Occipital lobe (tissue), 1 donor: ENCODE measurements at regions not wholly inside any gene's neighbourhood (a gene's known extent, or its start where the extent isn't known, plus 50 kb on each side); places are given as distances from the start of the nearest gene placed in this dataset.
"Not testable (repeated sequence)": the region's sequence is repeated elsewhere in the genome, so short reads cannot be mapped to it uniquely, and the experiment has no call there.

Source experiments
- DNase-seq: peaks from one replicate; lab custom pipeline; 2025; lab: John Stamatoyannopoulos, UW

DNA sequence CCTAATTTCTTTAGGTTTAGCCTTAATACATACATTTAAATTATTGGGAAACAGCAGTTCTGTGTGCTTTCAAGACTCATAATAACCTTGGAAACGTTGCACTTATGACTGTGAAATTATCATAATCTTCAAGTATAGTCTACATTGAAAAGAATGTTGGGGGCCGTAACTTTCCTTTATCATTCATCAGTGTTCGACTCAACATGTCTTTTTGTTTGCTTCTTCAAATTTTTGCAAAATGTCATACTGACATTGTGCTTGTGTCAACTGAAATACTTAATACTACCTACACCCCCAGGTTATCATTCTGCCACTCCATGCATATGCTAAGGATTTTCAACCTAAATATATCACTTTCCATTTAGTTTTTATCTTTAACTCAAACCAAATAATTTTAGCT is 1562.9 kb downstream of the OLFM4 start:
- no peak for DNase-seq

- DNase-seq, result no peak
Measured at GRCh38 chr13:54592201-54592600, 1563.6 kb downstream of the OLFM4 start.

DNA sequence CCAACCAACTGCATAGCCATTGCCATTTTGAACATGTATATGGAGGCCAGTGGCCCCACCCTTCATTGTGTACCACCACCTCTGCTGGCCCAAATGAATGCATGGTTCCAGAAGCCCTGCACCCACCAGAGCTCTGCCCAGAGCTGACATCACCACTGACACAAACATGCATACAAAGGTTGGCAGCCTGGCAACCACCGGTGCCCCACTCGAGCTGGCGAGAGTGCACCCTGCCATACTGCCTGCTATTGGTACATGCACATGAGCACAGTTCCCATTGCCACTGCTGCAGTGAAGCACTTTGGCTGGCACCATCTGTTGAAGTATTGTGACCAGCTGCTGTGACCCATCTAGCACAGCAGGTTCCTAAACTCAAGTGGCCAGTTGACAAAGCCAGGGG is 1564.9 kb downstream of the OLFM4 start:
- DNase-seq, result no peak

DNA sequence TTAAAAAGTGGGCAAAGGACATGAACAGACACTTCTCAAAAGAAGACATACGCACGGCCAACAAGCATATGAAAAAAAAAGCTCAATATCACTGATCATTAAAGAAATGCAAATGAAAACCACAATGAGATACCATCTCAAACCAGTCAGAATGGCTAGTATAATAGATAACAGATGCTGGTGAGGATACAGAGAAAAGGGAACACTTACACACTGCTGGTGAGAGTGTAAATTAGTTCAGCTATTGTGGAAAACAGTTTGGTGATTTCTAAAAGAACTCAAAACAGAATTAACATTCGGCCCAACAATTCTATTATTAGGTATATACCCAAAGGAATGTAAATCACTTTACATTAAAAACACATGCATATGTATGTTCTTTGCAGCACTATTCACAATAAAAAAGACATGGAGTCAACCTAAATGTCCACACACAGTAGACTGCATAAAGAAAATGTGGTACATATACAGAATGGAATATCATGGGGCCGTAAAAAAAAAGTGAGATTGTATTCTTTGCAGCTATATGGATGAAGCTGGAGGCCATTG is 1569.0 kb downstream of the OLFM4 start:
- no peak for DNase-seq

DNA sequence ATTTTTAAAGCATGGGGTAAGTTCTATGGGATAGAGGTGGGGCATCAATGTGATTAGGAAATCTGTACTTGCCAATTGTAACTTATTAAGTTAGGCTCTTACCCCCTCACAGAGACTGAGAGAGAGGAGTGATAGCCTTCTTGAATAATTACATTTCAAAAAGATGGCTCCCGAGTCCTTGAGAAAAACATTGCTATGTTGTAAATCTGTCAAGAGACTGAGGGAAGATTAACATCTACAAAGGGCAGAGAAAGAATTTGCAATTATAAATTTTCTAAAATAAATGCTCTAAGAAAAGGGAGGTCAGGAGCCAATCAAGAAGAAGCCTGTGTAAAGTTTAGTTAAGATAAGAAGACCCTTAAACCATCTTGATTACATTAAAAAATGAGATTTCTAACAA is 1570.8 kb downstream of the OLFM4 start:
- DNase-seq, result no peak

- DNase-seq, result no peak
Measured at GRCh38 chr13:54606944-54607343, 1578.3 kb downstream of the OLFM4 start.

DNA sequence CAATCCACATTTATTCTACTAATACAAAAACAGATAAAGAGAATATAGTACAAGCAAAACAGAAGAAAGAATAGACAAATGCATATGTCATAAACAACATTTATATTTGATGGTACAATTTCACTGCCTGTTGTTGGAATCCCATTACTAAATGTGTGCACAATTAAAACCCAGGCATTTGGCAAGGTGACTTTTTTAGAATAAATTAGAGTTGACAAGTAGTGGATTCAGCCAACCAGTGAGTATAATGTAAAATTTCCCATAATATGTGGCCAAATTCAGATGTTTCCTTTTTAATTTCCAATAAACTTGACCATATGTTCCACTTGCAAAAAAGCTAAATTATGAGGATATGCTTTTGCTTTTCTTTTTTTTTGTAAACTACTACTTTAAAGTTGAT is 1578.8 kb downstream of the OLFM4 start:
- DNase-seq, result no peak

GRCh38 chr13:54611390-54611789 is 1582.8 kb downstream of the OLFM4 start:
- no peak for DNase-seq

DNA sequence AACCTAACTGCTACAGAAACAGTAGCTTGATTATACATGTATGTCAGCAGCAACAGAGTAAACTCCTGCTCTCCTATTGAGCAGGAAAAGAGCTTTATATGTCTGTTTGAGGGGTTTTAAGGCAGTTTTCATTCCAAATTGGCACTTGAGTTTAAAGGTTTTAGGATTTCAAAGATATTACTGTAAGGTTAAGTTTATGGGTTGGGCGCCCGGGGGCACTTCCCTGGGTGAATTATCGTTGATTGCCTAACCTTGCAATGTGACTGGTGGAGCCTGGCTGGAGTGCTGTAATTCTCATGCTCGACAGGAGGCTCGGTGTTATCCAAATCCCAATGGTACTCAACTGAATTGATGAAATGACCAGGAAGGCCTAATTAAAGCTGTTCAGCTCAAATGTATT is 1586.1 kb downstream of the OLFM4 start:
- DNase-seq, result no peak

DNA sequence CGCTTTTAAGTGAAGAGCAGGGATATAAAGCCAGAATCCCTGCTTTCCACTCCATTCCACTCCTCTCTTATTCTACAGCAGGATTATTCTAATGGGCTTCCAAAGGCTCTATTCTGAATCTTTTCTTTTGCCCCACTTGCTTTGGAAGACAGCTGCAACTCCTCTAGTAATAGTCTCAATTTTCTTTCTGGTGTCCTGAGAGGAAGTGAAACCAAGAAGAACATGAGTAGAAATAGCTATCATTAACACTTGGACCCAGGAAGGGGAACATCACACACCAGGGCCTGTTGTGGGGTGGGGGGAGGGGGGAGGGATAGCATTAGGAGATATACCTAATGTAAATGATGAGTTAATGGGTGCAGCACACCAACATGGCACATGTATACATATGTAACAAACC is 1597.9 kb downstream of the OLFM4 start:
- DNase-seq, result not testable (repeated sequence)

GRCh38 chr13:54627646-54628372 is 1599.2 kb downstream of the OLFM4 start:
- DNase-seq, result no peak

GRCh38 chr13:54628383-54628782 is 1599.8 kb downstream of the OLFM4 start:
- DNase-seq, result no peak

GRCh38 chr13:54633456-54633855 is 1604.8 kb downstream of the OLFM4 start:
- DNase-seq, result no peak

DNA sequence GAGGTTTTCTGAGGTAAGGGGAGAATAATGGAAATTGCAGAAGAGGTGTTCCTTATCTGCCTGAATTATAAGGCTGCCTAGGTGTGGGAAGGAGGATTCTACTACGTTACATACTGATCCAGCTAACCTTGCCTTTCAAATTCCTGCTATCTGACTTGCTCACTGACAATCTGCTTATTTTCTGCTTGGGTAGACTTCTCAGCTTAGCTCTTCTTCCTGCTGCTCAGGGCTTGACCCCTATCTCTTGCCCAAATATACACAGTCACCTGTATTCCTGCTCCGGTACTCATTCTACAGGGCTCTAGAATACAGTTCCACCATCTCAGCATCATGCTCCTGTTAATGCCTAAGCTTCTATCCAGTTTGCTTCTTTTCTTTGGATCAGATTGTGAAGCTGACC is 1607.6 kb downstream of the OLFM4 start:
- DNase-seq, result no peak

DNA sequence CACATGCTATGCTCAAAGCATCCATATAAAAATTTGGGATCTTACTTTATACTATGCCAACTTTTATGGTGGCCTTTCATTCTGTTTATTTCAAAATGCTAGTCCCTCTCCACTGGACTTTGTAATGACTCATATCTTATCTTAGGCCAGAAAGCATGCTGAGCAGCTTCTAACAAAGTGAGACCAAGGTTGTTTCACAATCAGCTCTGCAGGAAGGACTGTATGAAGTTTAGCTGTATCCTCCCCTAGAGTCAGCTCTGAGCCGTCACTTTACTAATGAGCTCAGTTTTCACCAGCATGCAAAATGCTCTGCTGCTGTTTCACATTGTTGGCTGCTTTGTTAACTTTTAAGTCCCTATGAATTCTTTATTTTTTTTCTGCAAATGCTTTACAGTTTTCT is 1608.8 kb downstream of the OLFM4 start:
- DNase-seq, result no peak

GRCh38 chr13:54640719-54641118 is 1612.1 kb downstream of the OLFM4 start:
- DNase-seq, result no peak

- DNase-seq, result no peak
Measured at GRCh38 chr13:54643863-54644262, 1615.2 kb downstream of the OLFM4 start.

- DNase-seq, result no peak
Measured at GRCh38 chr13:54647275-54647674, 1618.7 kb downstream of the OLFM4 start.

- no peak for DNase-seq
Measured at GRCh38 chr13:54657588-54657987, 1629.0 kb downstream of the OLFM4 start.

DNA sequence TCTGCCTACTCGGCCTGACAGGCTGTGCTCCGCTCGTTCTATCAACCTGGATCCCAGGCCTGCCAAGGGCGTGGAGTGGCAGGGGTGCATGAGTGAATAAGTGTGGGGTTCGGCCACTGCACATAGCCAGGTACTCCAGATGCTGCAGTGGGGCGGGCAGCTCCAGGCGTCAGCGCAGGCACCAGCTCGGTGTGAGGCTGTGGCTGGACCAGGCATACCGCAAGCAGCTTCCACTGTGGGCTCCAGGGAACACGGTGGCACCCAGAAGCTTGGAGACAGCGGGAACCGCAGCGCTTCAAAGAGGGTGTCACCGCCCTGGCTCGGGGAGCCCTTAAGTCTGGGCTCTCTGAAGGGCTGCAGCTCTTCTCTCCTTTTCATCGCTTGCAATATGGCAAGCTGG is 1630.2 kb downstream of the OLFM4 start:
- no peak for DNase-seq

GRCh38 chr13:54660277-54660676 is 1631.7 kb downstream of the OLFM4 start:
- DNase-seq, result no peak

DNA sequence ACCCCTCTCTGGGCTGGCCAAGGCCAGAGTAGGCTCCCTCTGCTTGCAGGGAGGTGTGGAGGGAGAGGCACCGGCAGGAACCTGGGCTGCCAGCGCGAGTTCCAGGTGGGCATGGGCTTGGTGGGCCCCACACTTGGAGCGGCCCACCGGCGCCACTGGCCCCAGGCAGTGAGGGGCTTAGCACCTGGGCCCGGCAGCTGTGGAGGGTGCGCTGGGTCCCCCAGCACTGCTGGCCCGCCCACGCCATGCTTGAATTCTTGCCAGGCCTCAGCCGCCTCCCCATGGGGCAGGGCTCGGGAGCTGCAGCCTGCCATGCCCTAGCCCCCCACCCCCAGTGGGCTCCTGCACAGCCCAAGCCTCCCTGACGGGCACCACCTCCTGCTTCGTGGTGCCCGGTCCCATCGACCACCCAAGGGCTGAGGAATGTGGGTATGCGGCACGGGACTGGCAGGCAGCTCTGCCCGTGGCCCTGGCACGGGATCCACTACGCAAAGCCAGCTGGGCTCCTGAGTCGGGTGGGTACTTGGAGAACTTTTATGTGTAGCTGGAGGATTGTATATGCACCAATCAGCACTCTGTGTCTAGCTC is 1648.0 kb downstream of the OLFM4 start:
- DNase-seq, result no peak

GRCh38 chr13:54682184-54682583 is 1653.6 kb downstream of the OLFM4 start:
- no peak for DNase-seq
